NCI-H524 (cell line): ENCODE measurements at regions not wholly inside any gene's neighbourhood (a gene's known extent, or its start where the extent isn't known, plus 50 kb on each side); places are given as distances from the start of the nearest gene placed in this dataset.

Experiments
- DNase-seq, 2 experiments: peaks; one replicate each; lab custom pipeline; 2025; lab: John Stamatoyannopoulos, UW

- no peak for DNase-seq
Observed at GRCh38 chr11:104432526-104432925, 268.6 kb upstream of the PDGFD start.

GRCh38 chr11:104422324-104422944, 258.5 kb upstream of the PDGFD start:
- DNase-seq: no peak

GRCh38 chr11:104410336-104410735, 246.4 kb upstream of the PDGFD start:
- DNase-seq: no peak

GRCh38 chr11:104408630-104409029, 244.7 kb upstream of the PDGFD start:
- no peak for DNase-seq

GRCh38 chr11:104405277-104405676, 241.3 kb upstream of the PDGFD start:
- no peak for DNase-seq

- no peak for DNase-seq
Observed at GRCh38 chr11:104404231-104405175, 240.6 kb upstream of the PDGFD start.

GRCh38 chr11:104402812-104403521, 239.0 kb upstream of the PDGFD start:
- no peak for DNase-seq

- no peak for DNase-seq
Observed at GRCh38 chr11:104394508-104394907, 230.6 kb upstream of the PDGFD start.

GRCh38 chr11:104390651-104391050, 226.7 kb upstream of the PDGFD start:
- DNase-seq: no peak

GRCh38 chr11:104385884-104386283, 221.9 kb upstream of the PDGFD start:
- DNase-seq: no peak

GRCh38 chr11:104380358-104380757, 216.4 kb upstream of the PDGFD start:
- DNase-seq: no peak

GRCh38 chr11:104372111-104372510, 208.2 kb upstream of the PDGFD start:
- no peak for DNase-seq

- DNase-seq: no peak
Observed at GRCh38 chr11:104370478-104370877, 206.5 kb upstream of the PDGFD start.

GRCh38 chr11:104369761-104370160, 205.8 kb upstream of the PDGFD start:
- no peak for DNase-seq

GRCh38 chr11:104366321-104366734, 202.4 kb upstream of the PDGFD start:
- DNase-seq: no peak

- DNase-seq: no peak
Observed at GRCh38 chr11:104365676-104366075, 201.7 kb upstream of the PDGFD start.

GRCh38 chr11:104361975-104362374, 198.0 kb upstream of the PDGFD start:
- DNase-seq: no peak

- no peak for DNase-seq
Observed at GRCh38 chr11:104352036-104352435, 188.1 kb upstream of the PDGFD start.

- peak in 1 of 2 experiments; percentile 7 for DNase-seq
Observed at GRCh38 chr11:104343578-104343977, 179.6 kb upstream of the PDGFD start.

GRCh38 chr11:104340590-104340989, 176.6 kb upstream of the PDGFD start:
- no peak for DNase-seq

GRCh38 chr11:104339380-104339831, 175.5 kb upstream of the PDGFD start:
- no peak for DNase-seq

GRCh38 chr11:104338186-104338585, 174.2 kb upstream of the PDGFD start:
- DNase-seq: no peak

- no peak for DNase-seq
Observed at GRCh38 chr11:104337273-104337672, 173.3 kb upstream of the PDGFD start.
